Activated CD4-positive, alpha-beta T cell treated with anti-CD3 and anti-CD28 coated beads for 4 hours (primary cell): ENCODE measurements at regions not wholly inside any gene's neighbourhood (a gene's known extent, or its start where the extent isn't known, plus 50 kb on each side); places are given as distances from the start of the nearest gene placed in this dataset.
"Not testable (repeated sequence)": the region's sequence is repeated elsewhere in the genome, so short reads cannot be mapped to it uniquely, and the experiment has no call there.

ENCODE experiments used
- DNase-seq, 2 donors: peaks; one replicate each; pipeline ENCODE4 v3.0.0-alpha.2; 2020

- DNase-seq = no peak
These were observed 1855.5 kb downstream of the MAT2B start for GRCh38 chr5:165360784-165361542.

GRCh38 chr5:165370233-165370632 is 1864.8 kb downstream of the MAT2B start:
- no peak for DNase-seq

GRCh38 chr5:165370794-165371193 is 1865.4 kb downstream of the MAT2B start:
- DNase-seq = no peak

GRCh38 chr5:165375201-165375600 is 1869.8 kb downstream of the MAT2B start:
- no peak for DNase-seq

GRCh38 chr5:165393839-165394238 is 1888.4 kb downstream of the MAT2B start:
- no peak for DNase-seq

- no peak for DNase-seq
These were observed 1892.1 kb downstream of the MAT2B start for GRCh38 chr5:165397516-165397915.

- no peak for DNase-seq
These were observed 1894.7 kb downstream of the MAT2B start for GRCh38 chr5:165400086-165400485.

- no peak for DNase-seq
These were observed 1899.5 kb downstream of the MAT2B start for GRCh38 chr5:165404917-165405316.

GRCh38 chr5:165405340-165405739 is 1899.9 kb downstream of the MAT2B start:
- DNase-seq = no peak

- DNase-seq = no peak
These were observed 1901.9 kb downstream of the MAT2B start for GRCh38 chr5:165407352-165407751.

GRCh38 chr5:165410476-165410875 is 1905.1 kb downstream of the MAT2B start:
- no peak for DNase-seq

GRCh38 chr5:165411532-165411931 is 1906.1 kb downstream of the MAT2B start:
- DNase-seq = not testable (repeated sequence)

GRCh38 chr5:165420493-165420892 is 1915.1 kb downstream of the MAT2B start:
- no peak for DNase-seq

- DNase-seq = no peak
These were observed 1918.4 kb downstream of the MAT2B start for GRCh38 chr5:165423697-165424299.

GRCh38 chr5:165425594-165425993 is 1920.2 kb downstream of the MAT2B start:
- DNase-seq = no peak

- no peak for DNase-seq
These were observed 1943.3 kb downstream of the MAT2B start for GRCh38 chr5:165448753-165449152.

- DNase-seq = no peak
These were observed 1952.6 kb downstream of the MAT2B start for GRCh38 chr5:165457859-165458481.

- DNase-seq = no peak
These were observed 1953.8 kb downstream of the MAT2B start for GRCh38 chr5:165459232-165459631.

- DNase-seq = no peak
These were observed 1955.5 kb downstream of the MAT2B start for GRCh38 chr5:165460911-165461310.

- no peak for DNase-seq
These were observed 1972.1 kb downstream of the MAT2B start for GRCh38 chr5:165477546-165477945.

- no peak for DNase-seq
These were observed 1990.5 kb downstream of the MAT2B start for GRCh38 chr5:165495829-165496380.

- DNase-seq = no peak
These were observed 1992.3 kb downstream of the MAT2B start for GRCh38 chr5:165497707-165498106.

GRCh38 chr5:165502893-165503691 is 1997.7 kb downstream of the MAT2B start:
- DNase-seq = no peak
